IMR-90 (cell line): ENCODE measurements at regions not wholly inside any gene's neighbourhood (a gene's known extent, or its start where the extent isn't known, plus 50 kb on each side); places are given as distances from the start of the nearest gene placed in this dataset.

Experiments used
- CEBPB ChIP-seq: IDR thresholded peaks from 2 replicates; pipeline ENCODE4 v1.6.1; 2012; ENCODE audit warnings: low read depth, low read length, improper control_type of control experiment
- CHD1 ChIP-seq: IDR thresholded peaks from 2 replicates; pipeline ENCODE4 v1.6.1; 2012; ENCODE audit warnings: low read depth, low read length, improper control_type of control experiment
- CTCF ChIP-seq: conservative IDR thresholded peaks from 2 replicates; pipeline ENCODE4 v1.5.1; 2012; ENCODE audit warnings: mild to moderate bottlenecking, low read depth, low read length, improper control_type of control experiment
- ELK1 ChIP-seq: fragments of 150-350 bp; IDR thresholded peaks from 2 replicates; pipeline ENCODE4 v1.6.1; 2016; ENCODE audit warnings: low read depth, mild to moderate bottlenecking, low read length, moderate library complexity, borderline replicate concordance
- FOS ChIP-seq: fragments of 150-350 bp; IDR thresholded peaks from 2 replicates; pipeline ENCODE4 v1.6.1; 2016; ENCODE audit warnings: low read depth, low read length
- RAD21 ChIP-seq: IDR thresholded peaks from 2 replicates; pipeline ENCODE4 v1.6.1; 2012; ENCODE audit warnings: low read length, improper control_type of control experiment

- TF ChIP-seq CTCF = no peak
- no peak for TF ChIP-seq RAD21
- no peak for TF ChIP-seq FOS
- no peak for TF ChIP-seq CHD1
- no peak for TF ChIP-seq ELK1
- TF ChIP-seq CEBPB = no peak
Measured at GRCh38 chr7:63031838-63032436, 966.7 kb upstream of the ZNF722 start.
